OCI-LY7 (cell line): ENCODE measurements at regions not wholly inside any gene's neighbourhood (a gene's known extent, or its start where the extent isn't known, plus 50 kb on each side); places are given as distances from the start of the nearest gene placed in this dataset.

Experiments used
- EZH2phosphoT487 ChIP-seq: fragments of 200-600 bp; sonication (generic); IDR thresholded peaks from 2 replicates; pipeline ENCODE4 v1.6.1; 2018; ENCODE audit warnings: low read depth, borderline replicate concordance, mild to moderate bottlenecking, mixed run types, antibody characterized with exemption, low read length, moderate library complexity, mixed read lengths
- TF ChIP-seq, protein P1 (sequence below): fragments of 200-600 bp; sonication (generic); conservative IDR thresholded peaks from 2 replicates; pipeline ENCODE4 v1.5.1; 2014; ENCODE audit warnings: mild to moderate bottlenecking, antibody characterized with exemption, low read length, moderate library complexity, mixed read lengths

- TF ChIP-seq, protein P1, sequence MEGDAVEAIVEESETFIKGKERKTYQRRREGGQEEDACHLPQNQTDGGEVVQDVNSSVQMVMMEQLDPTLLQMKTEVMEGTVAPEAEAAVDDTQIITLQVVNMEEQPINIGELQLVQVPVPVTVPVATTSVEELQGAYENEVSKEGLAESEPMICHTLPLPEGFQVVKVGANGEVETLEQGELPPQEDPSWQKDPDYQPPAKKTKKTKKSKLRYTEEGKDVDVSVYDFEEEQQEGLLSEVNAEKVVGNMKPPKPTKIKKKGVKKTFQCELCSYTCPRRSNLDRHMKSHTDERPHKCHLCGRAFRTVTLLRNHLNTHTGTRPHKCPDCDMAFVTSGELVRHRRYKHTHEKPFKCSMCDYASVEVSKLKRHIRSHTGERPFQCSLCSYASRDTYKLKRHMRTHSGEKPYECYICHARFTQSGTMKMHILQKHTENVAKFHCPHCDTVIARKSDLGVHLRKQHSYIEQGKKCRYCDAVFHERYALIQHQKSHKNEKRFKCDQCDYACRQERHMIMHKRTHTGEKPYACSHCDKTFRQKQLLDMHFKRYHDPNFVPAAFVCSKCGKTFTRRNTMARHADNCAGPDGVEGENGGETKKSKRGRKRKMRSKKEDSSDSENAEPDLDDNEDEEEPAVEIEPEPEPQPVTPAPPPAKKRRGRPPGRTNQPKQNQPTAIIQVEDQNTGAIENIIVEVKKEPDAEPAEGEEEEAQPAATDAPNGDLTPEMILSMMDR = no peak
- no peak for TF ChIP-seq EZH2phosphoT487
Observed at GRCh38 chr7:106482091-106482490, 178.9 kb downstream of the CCDC71L start.
